ENCODE measurements at regions not wholly inside any gene's neighbourhood (a gene's known extent, or its start where the extent isn't known, plus 50 kb on each side); places are given as distances from the start of the nearest gene placed in this dataset.

GRCh38 chr7:25829663-25830062 is 322.3 kb upstream of the NFE2L3 start:
- no peaks in the 10 kb centered on the region for H3K27me3 ChIP-seq (ENCODE audit: control insufficient read depth, insufficient read depth, low read length)

GRCh38 chr7:25830215-25830614 is 321.8 kb upstream of the NFE2L3 start:
- H3K36me3 ChIP-seq (ENCODE audit: control insufficient read depth, low read depth, low read length): no peaks in the 10 kb centered on the region
- H3K27me3 ChIP-seq (ENCODE audit: control insufficient read depth, insufficient read depth, low read length): no peaks in the 10 kb centered on the region
- no peak overlapping the region for H3K4me3 ChIP-seq (ENCODE audit: low read length)
- no peak overlapping the region for H3K9ac ChIP-seq (ENCODE audit: low read length)
- peaks cover 28% of the 10 kb centered on the region for H3K4me1 ChIP-seq (ENCODE audit: control insufficient read depth, low read depth, low read length)
- H3K9me3 ChIP-seq (ENCODE audit: control insufficient read depth, low read depth, low read length): no peaks in the 10 kb centered on the region
- H3K27ac ChIP-seq (ENCODE audit: low read length): no peak overlapping the region

More at GRCh38 chr7:25829663-25830062, 322.3 kb upstream of the NFE2L3 start:
- no peak overlapping the region for H3K4me3 ChIP-seq (ENCODE audit: low read length)
- no peaks in the 10 kb centered on the region for H3K36me3 ChIP-seq (ENCODE audit: control insufficient read depth, low read depth, low read length)
- H3K9me3 ChIP-seq (ENCODE audit: control insufficient read depth, low read depth, low read length): no peaks in the 10 kb centered on the region
- peaks cover 28% of the 10 kb centered on the region for H3K4me1 ChIP-seq (ENCODE audit: control insufficient read depth, low read depth, low read length)
- H3K27ac ChIP-seq (ENCODE audit: low read length): no peak overlapping the region
- no peak overlapping the region for H3K9ac ChIP-seq (ENCODE audit: low read length)

- no peaks in the 10 kb centered on the region for H3K9me3 ChIP-seq (ENCODE audit: control insufficient read depth, low read depth, low read length)
- no peak overlapping the region for H3K27ac ChIP-seq (ENCODE audit: low read length)
- H3K9ac ChIP-seq (ENCODE audit: low read length): no peak overlapping the region
- no peak overlapping the region for H3K4me3 ChIP-seq (ENCODE audit: low read length)
- no peaks in the 10 kb centered on the region for H3K36me3 ChIP-seq (ENCODE audit: control insufficient read depth, low read depth, low read length)
- H3K4me1 ChIP-seq (ENCODE audit: control insufficient read depth, low read depth, low read length): peaks cover 28% of the 10 kb centered on the region
- H3K27me3 ChIP-seq (ENCODE audit: control insufficient read depth, insufficient read depth, low read length): no peaks in the 10 kb centered on the region
These were observed 320.8 kb upstream of the NFE2L3 start for GRCh38 chr7:25831062-25831691.

- H3K9me3 ChIP-seq (ENCODE audit: control insufficient read depth, low read depth, low read length): no peaks in the 10 kb centered on the region
- no peaks in the 10 kb centered on the region for H3K27me3 ChIP-seq (ENCODE audit: control insufficient read depth, insufficient read depth, low read length)
- no peak overlapping the region for H3K4me3 ChIP-seq (ENCODE audit: low read length)
- no peak overlapping the region for H3K9ac ChIP-seq (ENCODE audit: low read length)
- no peaks in the 10 kb centered on the region for H3K36me3 ChIP-seq (ENCODE audit: control insufficient read depth, low read depth, low read length)
- H3K27ac ChIP-seq (ENCODE audit: low read length): no peak overlapping the region
- peaks cover 28% of the 10 kb centered on the region for H3K4me1 ChIP-seq (ENCODE audit: control insufficient read depth, low read depth, low read length)
These were observed 320.1 kb upstream of the NFE2L3 start for GRCh38 chr7:25831831-25832411.

- Histone ChIP-seq H3K4me1 (ENCODE audit: control insufficient read depth, low read depth, low read length) (peaks cover 28% of the 10 kb centered on the region), H3K27me3 (ENCODE audit: control insufficient read depth, insufficient read depth, low read length) (no peaks in the 10 kb centered on the region), H3K9ac (ENCODE audit: low read length) (no peak overlapping the region), H3K27ac (ENCODE audit: low read length) (no peak overlapping the region), H3K36me3 (ENCODE audit: control insufficient read depth, low read depth, low read length) (no peaks in the 10 kb centered on the region), H3K9me3 (ENCODE audit: control insufficient read depth, low read depth, low read length) (no peaks in the 10 kb centered on the region), H3K4me3 (ENCODE audit: low read length) (no peak overlapping the region)
These were observed 319.5 kb upstream of the NFE2L3 start for GRCh38 chr7:25832456-25832855.

GRCh38 chr7:25832929-25833328 is 319.1 kb upstream of the NFE2L3 start:
- Histone ChIP-seq H3K4me3 (ENCODE audit: low read length) (no peak overlapping the region), H3K27ac (ENCODE audit: low read length) (no peak overlapping the region), H3K4me1 (ENCODE audit: control insufficient read depth, low read depth, low read length) (peaks cover 28% of the 10 kb centered on the region), H3K9ac (ENCODE audit: low read length) (no peak overlapping the region), H3K36me3 (ENCODE audit: control insufficient read depth, low read depth, low read length) (no peaks in the 10 kb centered on the region), H3K27me3 (ENCODE audit: control insufficient read depth, insufficient read depth, low read length) (no peaks in the 10 kb centered on the region), H3K9me3 (ENCODE audit: control insufficient read depth, low read depth, low read length) (no peaks in the 10 kb centered on the region)

GRCh38 chr7:25834050-25834449 is 317.9 kb upstream of the NFE2L3 start:
- H3K4me3 ChIP-seq (ENCODE audit: low read length): no peak overlapping the region
- H3K27ac ChIP-seq (ENCODE audit: low read length): no peak overlapping the region
- H3K4me1 ChIP-seq (ENCODE audit: control insufficient read depth, low read depth, low read length): peaks cover 28% of the 10 kb centered on the region
- H3K9ac ChIP-seq (ENCODE audit: low read length): no peak overlapping the region
- no peaks in the 10 kb centered on the region for H3K9me3 ChIP-seq (ENCODE audit: control insufficient read depth, low read depth, low read length)
- no peaks in the 10 kb centered on the region for H3K36me3 ChIP-seq (ENCODE audit: control insufficient read depth, low read depth, low read length)
- H3K27me3 ChIP-seq (ENCODE audit: control insufficient read depth, insufficient read depth, low read length): no peaks in the 10 kb centered on the region

- no peaks in the 10 kb centered on the region for H3K36me3 ChIP-seq (ENCODE audit: control insufficient read depth, low read depth, low read length)
- H3K9me3 ChIP-seq (ENCODE audit: control insufficient read depth, low read depth, low read length): no peaks in the 10 kb centered on the region
- H3K4me3 ChIP-seq (ENCODE audit: low read length): no peak overlapping the region
- H3K4me1 ChIP-seq (ENCODE audit: control insufficient read depth, low read depth, low read length): peaks cover 23% of the 10 kb centered on the region
- no peaks in the 10 kb centered on the region for H3K27me3 ChIP-seq (ENCODE audit: control insufficient read depth, insufficient read depth, low read length)
- no peak overlapping the region for H3K27ac ChIP-seq (ENCODE audit: low read length)
- no peak overlapping the region for H3K9ac ChIP-seq (ENCODE audit: low read length)
These were observed 316.8 kb upstream of the NFE2L3 start for GRCh38 chr7:25835197-25835596.

GRCh38 chr7:25839084-25839769 is 312.8 kb upstream of the NFE2L3 start:
- Histone ChIP-seq H3K27ac (ENCODE audit: low read length) (no peak overlapping the region), H3K4me3 (ENCODE audit: low read length) (no peak overlapping the region), H3K9me3 (ENCODE audit: control insufficient read depth, low read depth, low read length) (no peaks in the 10 kb centered on the region), H3K9ac (ENCODE audit: low read length) (no peak overlapping the region), H3K27me3 (ENCODE audit: control insufficient read depth, insufficient read depth, low read length) (no peaks in the 10 kb centered on the region), H3K36me3 (ENCODE audit: control insufficient read depth, low read depth, low read length) (no peaks in the 10 kb centered on the region), H3K4me1 (ENCODE audit: control insufficient read depth, low read depth, low read length) (no peaks in the 10 kb centered on the region)

- no peaks in the 10 kb centered on the region for H3K4me1 ChIP-seq (ENCODE audit: control insufficient read depth, low read depth, low read length)
- no peaks in the 10 kb centered on the region for H3K27me3 ChIP-seq (ENCODE audit: control insufficient read depth, insufficient read depth, low read length)
- H3K27ac ChIP-seq (ENCODE audit: low read length): no peak overlapping the region
- no peak overlapping the region for H3K9ac ChIP-seq (ENCODE audit: low read length)
- H3K9me3 ChIP-seq (ENCODE audit: control insufficient read depth, low read depth, low read length): no peaks in the 10 kb centered on the region
- H3K36me3 ChIP-seq (ENCODE audit: control insufficient read depth, low read depth, low read length): no peaks in the 10 kb centered on the region
- H3K4me3 ChIP-seq (ENCODE audit: low read length): no peak overlapping the region
These were observed 311.7 kb upstream of the NFE2L3 start for GRCh38 chr7:25840209-25840792.

GRCh38 chr7:25841575-25841974 is 310.4 kb upstream of the NFE2L3 start:
- Histone ChIP-seq H3K27me3 (ENCODE audit: control insufficient read depth, insufficient read depth, low read length) (no peaks in the 10 kb centered on the region), H3K9ac (ENCODE audit: low read length) (no peak overlapping the region), H3K9me3 (ENCODE audit: control insufficient read depth, low read depth, low read length) (no peaks in the 10 kb centered on the region), H3K36me3 (ENCODE audit: control insufficient read depth, low read depth, low read length) (no peaks in the 10 kb centered on the region), H3K4me1 (ENCODE audit: control insufficient read depth, low read depth, low read length) (no peaks in the 10 kb centered on the region), H3K27ac (ENCODE audit: low read length) (no peak overlapping the region), H3K4me3 (ENCODE audit: low read length) (no peak overlapping the region)
